ENCODE measurements at regions not wholly inside any gene's neighbourhood (a gene's known extent, or its start where the extent isn't known, plus 50 kb on each side); places are given as distances from the start of the nearest gene placed in this dataset.

GRCh38 chr5:158553195-158553961 is 546.3 kb downstream of the EBF1 start:
- POLR2A ChIA-PET, result no interaction called here
- H3K9ac ChIP-seq (ENCODE audit: insufficient read depth, low read depth, low read length), result no peak overlapping the region
- H3K4me1 ChIP-seq (ENCODE audit: insufficient read depth, low read length), result no peaks in the 10 kb centered on the region
- intact Hi-C loops (cut with micrococcal nuclease; ENCODE audit: unreplicated experiment), result no loop called here
- in situ Hi-C loops (cut with HindIII; ENCODE audit: extremely low pct_ligation_motif_present, low pct_unique_long_range_greater_than_20kb), result no loop called here
- H3K79me2 ChIP-seq (ENCODE audit: insufficient read depth, low read length), result no peaks in the 10 kb centered on the region
- H3K4me2 ChIP-seq (ENCODE audit: low read depth, low read length), result no peak overlapping the region
- no peaks in the 10 kb centered on the region for H3K36me3 ChIP-seq (replicated peaks in 1 of 2; ENCODE audit: control insufficient read depth in 1 of 2, insufficient read depth in 2 of 2, low read length in 2 of 2)
- no peaks in the 10 kb centered on the region for H3K27me3 ChIP-seq (ENCODE audit: control insufficient read depth in 1 of 2, insufficient read depth in 2 of 2, low read length in 2 of 2)
- BruUV-seq (replicated peaks), result no TSS peak
- no peak overlapping the region for H2AFZ ChIP-seq (ENCODE audit: low read length)
- CTCF ChIA-PET (ENCODE audit: low intra/inter-chr PET ratio, low total read pairs), result no interaction called here
- no peaks in the 10 kb centered on the region for H4K20me1 ChIP-seq (ENCODE audit: insufficient read depth, low read length)
- no peak overlapping the region for H3K27ac ChIP-seq (ENCODE audit: extremely low read length, insufficient read depth, low read length)
- DNase-seq (ENCODE audit: low spot score) (no peak), ATAC-seq (no peak), FAIRE-seq (no peak)
- WGBS (ENCODE audit: low lambda C conversion rate), result 27% methylated on average over 7 of the region's 8 CpGs
- H3K9me3 ChIP-seq (ENCODE audit: low read length), result no peaks in the 10 kb centered on the region
- H3K4me3 ChIP-seq (replicated peaks in 1 of 3; ENCODE audit: insufficient read depth in 1 of 3, low read depth in 2 of 3, low read length in 3 of 3), result no peak overlapping the region
- TF ChIP-seq RFX5 (IDR thresholded peaks at IDR 0.05; ENCODE audit: low read depth, low read length) (no peak), ZNF468 (CRISPR knock-in tag; IDR thresholded peaks at IDR 0.05) (no peak), ZNF609 (CRISPR knock-in tag; IDR thresholded peaks at IDR 0.05; ENCODE audit: borderline replicate concordance) (no peak), ZNF460 (CRISPR knock-in tag; IDR thresholded peaks at IDR 0.05; ENCODE audit: borderline replicate concordance) (no peak), ZNF580 (CRISPR knock-in tag; IDR thresholded peaks at IDR 0.05; ENCODE audit: borderline replicate concordance, low read depth) (no peak), ZBTB7B (CRISPR knock-in tag; IDR thresholded peaks at IDR 0.05) (no peak), NFAT5 (CRISPR knock-in tag; IDR thresholded peaks at IDR 0.05) (no peak), CCDC6 (CRISPR knock-in tag; IDR thresholded peaks at IDR 0.05) (no peak), FOXM1 (CRISPR knock-in tag; IDR thresholded peaks at IDR 0.05) (no peak), HMG20B (CRISPR knock-in tag; conservative IDR thresholded peaks at IDR 0.05) (no peak), CREBL2 (CRISPR knock-in tag; IDR thresholded peaks at IDR 0.05; ENCODE audit: borderline replicate concordance) (no peak), ZNF263 (CRISPR knock-in tag; IDR thresholded peaks at IDR 0.05) (no peak), ZNF44 (CRISPR knock-in tag; IDR thresholded peaks at IDR 0.05) (no peak), ZNF619 (CRISPR knock-in tag; IDR thresholded peaks at IDR 0.05) (no peak), ZNF850 (CRISPR knock-in tag; conservative IDR thresholded peaks at IDR 0.05) (no peak)
